ENCODE measurements at regions not wholly inside any gene's neighbourhood (a gene's known extent, or its start where the extent isn't known, plus 50 kb on each side); places are given as distances from the start of the nearest gene placed in this dataset.

DNA sequence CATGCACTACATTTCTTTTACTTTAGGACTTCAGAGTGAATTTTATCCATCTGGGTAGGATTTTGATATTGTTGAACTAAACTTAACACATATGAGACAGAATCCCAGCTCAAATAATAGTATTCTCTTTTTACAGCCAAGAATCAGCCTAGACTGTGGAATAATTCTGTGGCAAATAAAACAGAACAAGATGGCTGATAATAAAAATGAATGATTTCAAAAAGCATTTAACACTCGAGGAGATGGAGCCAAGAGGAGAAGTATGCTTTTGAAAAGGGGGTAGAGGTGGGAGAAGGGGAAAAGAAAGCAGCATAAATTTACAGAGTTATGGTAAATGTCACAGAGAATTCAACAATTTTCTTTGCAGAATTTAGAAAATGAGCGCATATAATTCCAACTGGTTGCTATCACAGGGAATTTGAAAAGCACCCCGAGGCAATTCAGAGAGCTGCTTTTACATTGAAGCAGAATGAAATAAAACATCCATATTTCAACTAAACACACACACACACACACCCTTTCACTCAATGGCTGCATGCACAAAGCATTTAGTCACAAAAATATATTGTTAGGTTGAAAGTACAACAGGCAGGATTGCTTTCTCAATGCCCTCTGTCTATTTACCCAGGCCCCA is 60.2 kb upstream of the DMAC1 start:
- no peak for DNase-seq

DNA sequence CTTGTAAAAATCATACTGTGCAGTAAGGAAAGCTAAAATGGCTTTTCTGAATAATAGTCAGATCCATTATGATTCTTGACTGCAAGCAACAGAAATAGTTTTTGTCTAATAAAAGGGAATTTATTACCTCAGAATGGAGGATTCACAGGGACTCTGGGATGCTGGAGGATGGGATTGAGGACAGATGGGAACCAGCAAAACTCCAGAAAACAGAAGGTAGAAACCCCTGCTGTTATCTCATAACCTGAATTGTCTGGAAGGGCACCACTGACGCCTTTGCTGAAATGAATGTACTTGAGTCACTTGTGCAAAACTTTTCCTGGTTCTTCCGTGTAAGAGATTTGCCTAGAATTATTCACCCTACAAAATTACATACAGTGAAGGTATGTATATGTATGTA is 58.6 kb upstream of the DMAC1 start:
- DNase-seq = no peak

DNA sequence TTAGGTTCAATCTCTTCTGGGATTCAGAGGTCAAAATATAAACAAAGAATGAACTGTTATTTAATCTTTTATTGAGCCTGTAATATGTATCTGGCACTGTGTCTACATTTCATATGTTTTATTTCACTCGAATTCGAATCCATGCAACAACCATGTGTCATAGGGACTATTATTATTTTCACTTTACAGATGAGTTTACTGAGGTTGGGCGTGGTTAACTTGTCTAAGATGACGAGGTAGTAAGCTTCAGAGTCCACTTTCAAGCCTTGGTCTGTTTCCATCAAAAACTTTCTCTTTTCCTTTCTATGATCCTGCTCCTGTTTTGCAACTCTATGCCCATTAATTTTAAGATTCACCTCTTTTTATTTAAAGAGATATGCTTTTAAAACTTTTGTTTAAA is 55.2 kb upstream of the DMAC1 start:
- no peak for DNase-seq

All from islet precursor cell (in vitro differentiated cells).